GM19240 (cell line): ENCODE measurements at regions not wholly inside any gene's neighbourhood (a gene's known extent, or its start where the extent isn't known, plus 50 kb on each side); places are given as distances from the start of the nearest gene placed in this dataset.

Experiments
- DNase-seq: peaks from one replicate; pipeline ENCODE4 v3.0.0; 2011; ENCODE audit warnings: low spot score; ENCODE audit not compliant: insufficient read length

DNA sequence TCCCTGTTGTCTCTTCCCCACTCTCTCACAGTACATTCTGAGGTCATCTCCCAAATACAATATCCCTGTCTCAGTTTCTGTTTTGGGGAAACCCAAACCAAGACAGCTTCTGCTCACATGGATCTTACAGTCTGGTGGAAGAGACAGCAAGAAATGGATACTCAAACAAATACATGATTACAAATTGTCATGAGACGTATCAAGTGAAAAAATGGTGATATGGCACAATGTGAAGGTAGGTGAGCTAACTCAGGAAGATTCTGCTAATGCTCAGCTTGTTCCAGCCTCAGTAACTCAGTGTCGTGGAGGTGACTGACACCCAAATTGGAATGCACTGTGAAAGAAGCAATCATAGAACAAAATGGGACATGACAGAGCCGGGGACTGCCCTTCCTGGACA lies 68.3 kb downstream of the CHST1 start:
- no peak for DNase-seq

- DNase-seq, result no peak
Observed at GRCh38 chr11:45596571-45596970, 68.9 kb downstream of the CHST1 start.

- DNase-seq, result no peak
Observed at GRCh38 chr11:45593992-45594391, 71.4 kb downstream of the CHST1 start.

DNA sequence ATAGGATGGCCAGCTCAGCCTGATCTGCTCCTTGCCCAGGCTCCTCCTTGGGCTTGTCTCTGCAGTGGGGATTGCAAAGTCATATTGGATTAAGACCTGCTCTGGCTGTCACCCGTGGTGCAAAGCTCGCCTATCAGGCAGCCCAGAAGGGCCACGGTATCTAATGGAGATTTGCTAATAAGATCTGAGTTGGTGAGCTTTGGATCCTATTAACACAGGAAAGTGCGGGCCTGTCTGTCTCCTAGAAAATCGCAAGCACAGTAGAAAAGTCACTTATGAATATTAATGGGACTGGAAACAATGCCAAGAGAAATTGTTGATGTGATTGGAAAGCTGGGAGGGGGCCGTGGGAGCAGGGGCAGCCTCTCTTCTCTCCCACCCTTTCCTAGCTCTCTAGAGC lies 72.8 kb downstream of the CHST1 start:
- DNase-seq, result no peak

DNA sequence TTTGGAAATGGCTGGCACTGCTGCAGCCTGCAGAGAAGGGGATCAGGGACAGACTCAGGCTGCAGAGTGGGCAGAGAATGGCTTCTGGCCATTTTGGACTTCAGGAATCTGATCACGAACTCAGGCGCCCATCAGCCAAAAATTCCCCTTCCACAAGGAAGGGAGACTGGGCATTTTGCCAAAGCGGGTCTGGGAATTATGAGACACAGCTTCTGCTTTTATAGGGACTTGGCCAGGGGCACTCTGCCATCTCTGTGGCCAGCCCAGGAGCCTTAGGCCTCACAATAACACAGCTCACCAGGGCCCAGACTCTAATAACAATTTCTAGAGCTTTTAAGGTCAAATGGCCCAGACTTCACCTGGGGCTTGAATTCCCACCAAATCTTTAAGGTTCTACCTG lies 74.7 kb downstream of the CHST1 start:
- no peak for DNase-seq

- DNase-seq, result no peak
Observed at GRCh38 chr11:45585205-45585604, 80.2 kb downstream of the CHST1 start.

DNA sequence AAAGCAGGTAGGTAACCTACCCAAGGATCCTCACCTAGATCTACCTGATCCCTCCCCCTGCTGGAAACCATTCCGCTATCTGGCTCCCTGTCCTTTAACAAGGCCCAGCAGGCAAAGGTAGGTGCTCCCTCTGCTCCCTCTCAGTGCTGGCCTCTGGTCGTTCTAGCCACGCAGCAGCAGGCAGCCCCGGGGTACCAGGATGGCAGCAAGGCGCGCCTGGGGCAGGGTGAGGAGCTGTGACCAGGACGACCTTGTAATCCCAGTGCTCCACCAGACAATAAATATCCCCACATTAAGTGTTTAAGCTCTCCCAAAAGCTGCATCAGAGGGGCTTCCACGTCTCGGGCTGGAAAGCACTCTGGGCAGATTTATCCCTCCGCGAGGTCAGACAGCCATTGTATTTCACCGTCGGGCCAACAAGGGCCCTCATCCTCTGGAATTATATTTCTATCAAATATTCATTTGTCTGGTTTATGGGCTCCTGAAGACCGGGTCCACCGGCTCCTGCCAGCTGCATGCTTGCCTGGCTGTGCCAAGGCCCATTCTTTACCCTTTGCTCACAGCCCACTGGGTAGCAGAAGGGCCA lies 81.3 kb downstream of the CHST1 start:
- DNase-seq, result no peak

DNA sequence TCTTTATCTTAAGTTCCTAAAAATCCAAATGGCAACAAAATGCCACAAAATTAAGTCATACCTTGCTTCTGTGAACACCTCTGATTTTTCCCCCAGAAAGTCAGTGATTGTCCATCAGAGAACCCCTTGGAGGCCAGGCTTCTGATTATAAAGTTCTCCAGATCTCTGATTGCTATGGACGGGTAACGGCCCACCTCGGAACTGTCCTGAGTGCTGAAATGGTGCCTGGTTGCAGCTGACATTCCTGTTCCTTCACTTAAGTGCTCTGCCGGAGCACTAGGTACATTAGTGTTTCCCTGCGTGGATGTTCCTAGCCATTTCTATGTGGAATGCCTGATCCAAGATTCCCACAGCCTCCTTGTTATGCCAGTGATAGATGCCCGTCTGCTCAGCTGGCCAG lies 85.0 kb downstream of the CHST1 start:
- no peak for DNase-seq

DNA sequence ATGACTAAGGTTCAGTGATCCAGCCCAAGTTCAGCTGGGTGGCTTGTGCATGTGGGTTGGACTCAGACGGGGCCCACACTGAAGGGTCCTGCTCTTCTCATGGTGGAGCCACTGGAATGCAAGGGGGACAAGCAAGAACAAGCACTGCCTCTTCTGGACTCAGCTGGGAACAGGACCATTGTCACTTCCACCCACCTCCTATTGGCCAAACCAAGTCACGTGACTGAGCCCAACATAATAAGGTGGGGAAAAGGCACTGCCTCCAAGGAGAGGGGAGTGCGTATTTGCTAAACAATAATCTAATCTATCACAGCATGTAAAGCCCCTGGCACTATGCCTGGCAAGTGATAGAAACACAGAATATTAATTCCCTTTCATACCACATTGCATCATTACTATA lies 87.1 kb downstream of the CHST1 start:
- DNase-seq, result no peak

- no peak for DNase-seq
Observed at GRCh38 chr11:45577752-45578151, 87.7 kb downstream of the CHST1 start.

DNA sequence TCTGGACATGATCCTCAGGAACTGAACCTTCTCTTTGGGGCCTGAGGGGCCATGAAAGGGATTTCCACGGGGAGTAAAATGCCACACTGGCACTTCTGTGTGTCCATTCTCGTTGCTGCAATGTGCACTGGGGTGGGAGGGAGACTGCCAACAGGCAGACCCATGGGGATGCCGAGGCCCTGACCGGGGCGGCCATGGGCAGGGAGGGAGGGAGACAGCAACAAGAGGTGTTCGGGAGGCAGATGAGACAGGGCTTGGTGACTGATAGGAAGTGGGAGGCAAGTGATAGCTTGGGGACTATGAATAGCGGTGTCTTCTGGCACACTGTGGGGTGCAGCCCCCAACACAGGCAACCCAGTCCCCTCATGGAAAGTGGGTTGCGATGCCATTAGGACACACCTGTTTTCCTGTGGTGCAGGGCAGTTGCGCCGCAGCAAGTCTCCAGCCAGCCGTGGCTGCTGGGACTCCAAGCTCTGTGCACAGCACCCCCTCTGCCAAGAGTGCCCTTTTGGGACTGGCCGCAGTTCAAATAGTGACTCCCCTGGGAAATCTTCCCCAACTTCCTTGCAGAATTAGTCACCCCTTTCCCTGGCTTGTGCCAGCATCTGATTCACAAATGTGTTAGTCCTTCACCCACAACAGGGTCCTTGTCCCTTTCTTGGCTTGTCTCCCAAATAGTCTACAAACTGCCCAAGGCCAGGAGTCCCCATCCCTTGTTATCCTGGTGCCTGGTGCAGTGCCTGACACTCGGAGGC lies 88.8 kb downstream of the CHST1 start:
- no peak for DNase-seq

DNA sequence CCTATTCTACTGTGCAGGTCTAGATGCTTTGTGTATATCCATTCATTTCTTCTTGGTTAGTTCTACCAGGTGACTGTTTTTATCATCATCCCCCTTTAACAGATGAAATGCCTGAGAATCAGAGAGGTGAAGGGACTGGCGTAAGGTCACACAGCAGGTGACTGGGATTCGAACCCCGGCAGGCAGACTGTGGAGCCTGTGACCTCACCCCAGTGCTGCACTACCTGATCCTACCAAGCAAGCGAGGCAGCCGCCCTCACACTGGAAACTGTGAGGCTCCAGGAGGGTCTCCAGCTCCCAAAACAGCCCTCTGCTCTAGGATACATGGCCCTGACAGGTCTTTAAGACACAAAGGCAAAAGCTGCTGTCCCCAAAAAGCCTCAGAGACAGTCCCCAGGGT lies 91.7 kb downstream of the CHST1 start:
- no peak for DNase-seq

GRCh38 chr11:45572354-45573123 lies 92.9 kb downstream of the CHST1 start:
- no peak for DNase-seq

DNA sequence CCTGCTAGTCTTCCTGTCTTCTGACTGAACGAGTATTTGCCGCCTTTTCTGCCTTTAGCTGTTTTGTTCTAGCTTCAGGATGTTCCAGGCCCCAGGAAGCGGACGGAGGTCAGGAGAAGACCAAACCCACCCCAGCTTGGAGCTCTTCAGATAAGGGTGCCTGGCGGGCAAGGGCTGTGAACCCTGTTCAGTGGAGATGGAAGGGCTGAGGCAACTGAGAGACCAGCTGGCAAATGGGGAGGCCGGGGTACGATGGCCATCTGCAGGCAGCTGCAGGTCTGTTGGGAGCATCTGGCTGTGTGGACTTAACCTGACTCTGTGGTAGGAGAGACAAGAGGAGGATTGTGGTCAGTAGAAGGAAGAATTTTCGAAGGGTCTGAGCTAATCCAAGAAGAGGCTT lies 95.6 kb downstream of the CHST1 start:
- DNase-seq, result no peak

- DNase-seq, result no peak
Observed at GRCh38 chr11:45568049-45568448, 97.4 kb downstream of the CHST1 start.

GRCh38 chr11:45565446-45565988 lies 99.9 kb downstream of the CHST1 start:
- no peak for DNase-seq

GRCh38 chr11:45563810-45564209 lies 101.6 kb downstream of the CHST1 start:
- DNase-seq, result no peak

DNA sequence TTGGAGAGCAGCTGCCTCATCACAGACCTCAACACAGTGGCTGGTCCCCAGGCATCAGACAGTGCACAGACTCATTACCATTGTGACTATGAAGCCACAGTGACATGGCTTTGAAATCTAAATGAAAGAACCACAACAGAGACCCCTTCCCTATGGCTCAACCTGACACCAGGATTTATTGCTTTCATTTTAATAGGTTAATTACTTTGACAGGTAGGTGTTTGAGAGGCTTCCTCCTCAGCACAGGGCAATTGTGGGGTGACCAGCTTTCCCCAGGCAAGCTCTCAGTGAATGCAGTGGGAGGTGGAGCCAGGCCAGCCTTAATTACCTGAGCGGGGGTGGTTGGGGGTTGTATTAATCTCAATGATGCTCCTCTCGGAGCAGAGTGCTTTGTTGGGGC lies 102.3 kb downstream of the CHST1 start:
- no peak for DNase-seq

DNA sequence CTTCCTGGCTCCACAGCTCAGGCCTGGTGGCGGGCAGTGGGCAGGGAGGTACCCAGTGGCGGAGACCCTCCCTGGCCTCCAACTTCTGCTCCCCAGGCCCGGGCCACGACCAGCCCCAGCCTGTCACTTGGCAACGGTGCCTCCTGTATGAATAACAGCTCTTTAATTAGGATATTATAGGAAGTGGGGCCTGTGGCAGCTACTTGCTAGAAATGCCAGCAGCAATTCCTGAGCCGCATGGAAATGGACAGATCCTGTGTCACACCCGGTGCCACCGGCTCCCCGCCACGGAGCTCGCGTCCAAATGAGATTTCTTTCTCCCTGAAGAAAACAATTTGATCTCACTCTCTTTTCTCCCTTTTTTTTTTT lies 104.5 kb downstream of the CHST1 start:
- no peak for DNase-seq

DNA sequence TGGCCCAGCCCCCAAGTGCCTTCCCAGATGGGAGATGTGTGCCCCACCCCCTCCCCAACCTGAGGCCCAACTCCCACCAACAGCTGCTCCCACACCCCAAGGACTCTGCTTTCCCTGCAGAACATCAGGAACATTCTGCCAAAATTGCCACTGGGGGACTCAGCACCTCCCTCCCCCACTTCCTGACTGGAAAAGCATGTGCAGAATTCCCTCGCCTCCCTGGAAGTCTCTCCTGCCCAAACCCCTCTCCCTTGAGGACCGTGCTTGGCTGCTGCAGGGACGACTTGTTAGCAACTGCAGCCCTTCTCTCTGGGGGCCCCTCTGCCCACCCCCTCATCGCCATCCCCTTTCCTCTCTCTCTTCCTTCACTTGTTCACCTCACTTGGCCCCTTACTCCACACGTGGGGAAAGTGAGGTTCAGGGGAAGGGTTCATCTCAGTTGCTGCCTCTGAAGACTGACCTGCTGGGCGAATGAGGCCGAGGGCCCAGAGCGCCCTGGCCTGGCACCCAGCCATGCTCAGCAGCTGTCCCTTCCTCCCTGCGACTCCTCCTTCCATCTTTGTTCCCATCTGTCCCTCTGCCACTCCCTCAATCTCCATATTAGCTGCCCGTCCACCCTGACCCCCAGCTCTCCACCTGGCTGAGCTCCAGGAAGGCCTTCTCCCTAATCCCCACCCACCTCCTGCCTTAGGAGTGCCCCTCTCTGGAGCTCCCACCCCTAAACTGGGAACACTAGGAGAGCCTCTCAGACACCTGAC lies 105.1 kb downstream of the CHST1 start:
- no peak for DNase-seq

DNA sequence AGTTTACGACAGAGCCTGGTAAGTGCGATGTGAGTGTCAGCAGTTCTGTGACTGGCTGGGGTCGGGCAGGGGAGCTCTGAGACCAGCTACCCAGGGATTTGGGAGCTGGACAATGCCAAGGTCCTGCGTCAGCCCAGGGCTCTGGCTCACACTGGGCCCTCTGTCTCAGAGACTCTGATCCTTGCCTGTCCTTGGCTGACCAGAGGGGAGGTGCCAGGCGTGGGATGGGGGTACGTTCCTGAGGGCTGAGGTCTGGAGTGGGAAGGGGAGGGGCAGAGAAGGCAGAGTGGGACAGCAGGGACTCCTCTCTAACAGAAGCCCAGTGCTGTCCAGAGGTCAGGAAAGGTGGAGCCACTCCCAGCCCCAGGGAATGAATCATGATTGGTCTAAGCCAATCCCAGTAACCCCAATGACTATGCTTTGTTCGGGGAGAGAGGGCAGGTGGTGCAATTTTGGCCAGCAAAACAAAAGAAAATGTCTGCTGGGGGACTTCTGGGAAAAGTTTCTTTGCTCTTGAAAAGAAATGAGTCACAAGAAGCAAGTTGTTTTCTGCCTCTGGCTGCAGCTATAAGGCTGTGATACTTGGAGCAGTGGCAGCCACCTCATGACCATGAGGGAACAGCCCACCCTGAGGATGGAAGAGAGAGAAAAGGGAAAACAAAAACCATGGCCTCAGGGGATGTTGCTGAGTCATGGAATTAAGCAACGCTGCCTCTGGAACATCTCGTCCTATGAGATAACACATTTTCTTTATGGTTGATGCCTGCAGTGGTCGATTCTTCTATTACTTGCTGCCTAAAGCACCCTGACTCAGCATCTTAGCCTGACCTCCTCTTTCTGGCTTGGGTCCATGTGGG lies 108.3 kb downstream of the CHST1 start:
- DNase-seq, result no peak
